Ureter (tissue), 1 donor: ENCODE measurements at regions not wholly inside any gene's neighbourhood (a gene's known extent, or its start where the extent isn't known, plus 50 kb on each side); places are given as distances from the start of the nearest gene placed in this dataset.

Experiments used
- DNase-seq: peaks from one replicate; pipeline ENCODE4 v3.0.0-alpha.2; 2020; ENCODE audit warnings: low spot score
- donor health status: DM: yes; HTN: yes; CAD: no.

DNA sequence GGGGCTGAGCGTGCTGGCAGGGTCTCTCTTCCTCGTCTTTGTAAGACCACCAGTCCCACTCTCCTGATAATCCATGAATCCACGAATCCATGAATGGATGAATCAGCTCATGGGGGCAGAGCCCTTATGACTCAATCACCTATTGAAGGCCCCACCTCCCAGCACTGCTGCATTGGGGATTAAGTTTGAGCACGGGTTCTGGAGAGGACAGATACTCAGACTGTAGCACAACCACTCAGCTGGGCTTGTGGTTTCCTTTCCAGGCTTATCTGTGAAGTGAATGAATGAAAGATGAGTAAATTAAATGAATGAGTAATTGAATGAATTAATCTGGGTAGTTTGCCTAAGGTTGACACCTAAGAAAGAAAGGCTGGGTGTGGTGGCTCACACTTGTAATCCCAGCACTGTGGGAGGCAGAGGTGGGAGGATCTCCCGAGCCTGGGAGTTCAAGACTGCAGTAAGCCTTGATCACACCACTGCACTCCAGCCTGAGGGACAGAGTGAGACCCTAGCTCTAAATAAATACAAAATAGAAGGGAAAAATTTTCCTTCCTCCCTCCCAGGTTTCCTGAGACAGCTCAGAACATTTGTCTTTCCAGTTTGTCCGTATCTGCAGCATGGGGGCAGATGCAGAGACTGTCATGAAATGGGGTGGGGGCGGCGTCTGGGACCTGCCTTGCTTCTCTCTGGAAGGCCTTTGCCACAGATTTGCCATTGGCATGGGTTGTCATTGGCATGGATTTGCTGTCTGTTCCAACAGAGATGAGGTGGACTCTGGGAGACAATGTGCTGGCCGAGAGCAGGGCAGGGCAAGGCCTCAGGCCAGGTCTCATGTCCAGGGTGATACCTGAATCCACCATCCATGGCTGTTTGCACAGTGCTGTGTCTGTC, 187.7 kb upstream of the C1orf174 start:
- DNase-seq: no peak

DNA sequence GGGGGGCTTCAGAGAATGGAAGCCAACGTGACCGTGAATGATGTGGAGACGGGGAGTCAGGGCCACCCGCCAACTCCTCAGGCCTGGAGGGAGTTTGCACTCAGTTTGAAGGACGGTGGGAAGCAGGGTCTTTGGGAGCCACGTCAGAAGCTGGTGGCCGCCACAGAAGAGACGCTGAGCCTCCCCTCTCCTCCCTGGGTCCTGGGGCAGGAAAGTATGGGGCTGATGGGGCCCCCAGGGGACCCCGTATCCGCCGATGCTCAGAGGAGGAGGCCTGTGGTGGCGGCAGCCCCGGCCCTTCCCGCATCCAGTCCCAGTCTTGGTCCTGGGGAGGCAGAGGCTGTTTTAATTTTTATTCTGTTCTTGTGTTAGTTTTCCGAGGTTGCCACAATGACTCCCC, 188.6 kb upstream of the C1orf174 start:
- no peak for DNase-seq

DNA sequence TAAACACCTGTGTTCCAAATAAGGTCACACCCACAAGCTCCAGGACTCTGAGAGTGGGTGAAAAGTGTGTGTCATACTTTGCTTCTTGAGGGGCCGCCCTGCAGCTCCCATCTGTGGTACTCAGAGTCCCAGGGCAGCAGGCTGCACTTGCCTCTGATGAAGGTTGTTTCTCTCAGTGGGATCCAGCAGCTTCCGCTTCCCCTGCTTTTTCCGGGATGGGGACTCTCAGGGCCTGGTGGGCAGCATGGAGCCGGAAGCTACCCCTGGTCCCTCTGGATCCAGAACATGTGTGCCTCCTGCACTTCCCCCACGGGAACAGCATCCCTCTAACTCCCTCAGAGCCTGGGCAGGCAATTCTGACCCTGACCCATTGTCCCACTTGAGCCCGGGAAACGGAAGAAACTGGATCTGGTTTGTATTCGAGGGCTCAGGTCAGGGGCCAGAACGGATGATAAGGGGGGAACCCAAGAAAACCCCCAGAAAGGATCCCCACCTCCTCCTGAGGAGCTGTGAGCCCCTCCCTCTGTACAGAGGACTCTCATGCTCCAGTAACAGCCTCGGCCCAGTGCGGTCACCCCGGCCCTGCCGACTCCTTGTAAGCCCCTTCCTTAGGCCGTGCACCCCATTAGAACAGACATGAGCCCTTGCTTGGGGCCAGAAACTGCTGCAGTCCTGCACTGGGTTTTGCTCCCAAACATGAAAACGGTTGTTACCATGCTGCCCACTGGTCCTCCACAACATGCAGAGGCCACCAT, 189.5 kb upstream of the C1orf174 start:
- no peak for DNase-seq

DNA sequence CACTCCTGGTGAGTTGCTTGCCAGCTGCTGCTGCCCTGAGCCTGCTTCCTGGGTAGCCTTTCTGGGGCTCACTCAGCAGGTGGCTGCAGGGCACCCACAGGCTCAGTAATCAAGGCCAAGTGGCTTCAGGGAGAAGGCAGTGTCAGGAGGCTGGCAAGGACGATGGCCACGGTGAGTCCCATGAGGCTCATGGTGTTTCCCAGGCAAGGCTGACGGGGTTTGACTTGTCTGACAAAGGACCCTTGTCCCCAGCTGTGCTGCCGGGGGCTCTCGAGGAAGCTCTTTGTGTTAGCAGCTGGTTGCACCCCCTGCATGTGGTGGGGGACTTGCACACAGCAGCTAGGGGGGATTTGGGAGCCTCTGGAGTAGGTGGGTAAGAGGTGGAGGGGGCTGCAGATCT, 190.5 kb upstream of the C1orf174 start:
- no peak for DNase-seq

DNA sequence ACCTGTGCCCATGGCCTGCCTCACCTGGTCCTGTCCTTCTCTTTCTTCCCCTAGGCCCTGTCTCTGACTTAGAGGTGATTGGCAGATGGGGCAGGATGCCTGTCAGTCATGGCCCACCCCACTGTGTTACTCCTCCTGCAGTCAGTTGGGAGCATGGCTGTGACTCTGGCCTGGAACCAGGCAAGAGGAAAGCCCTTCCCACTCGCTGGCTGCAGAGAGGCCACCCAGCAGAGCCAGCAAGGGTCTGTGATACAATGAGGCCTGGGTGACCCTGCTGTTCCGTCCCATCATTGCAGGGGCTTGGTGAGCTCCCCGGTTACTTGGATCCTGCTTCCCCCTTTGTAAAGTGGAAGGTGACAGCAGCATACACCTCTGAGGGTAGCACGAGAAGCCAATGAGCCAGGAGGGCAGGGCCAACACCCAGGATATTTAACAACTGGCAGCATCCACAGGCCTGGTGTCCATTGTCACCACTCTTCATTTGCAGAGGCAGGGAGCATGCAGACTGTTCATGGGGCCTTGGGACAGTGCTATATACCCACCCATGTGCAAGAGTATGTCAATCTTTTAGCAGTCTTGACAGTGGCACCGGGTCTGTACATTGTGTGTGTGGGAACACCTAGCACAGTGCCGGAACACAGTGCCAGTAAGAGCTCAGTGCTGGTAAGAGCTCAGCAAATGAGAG, 191.0 kb upstream of the C1orf174 start:
- no peak for DNase-seq

DNA sequence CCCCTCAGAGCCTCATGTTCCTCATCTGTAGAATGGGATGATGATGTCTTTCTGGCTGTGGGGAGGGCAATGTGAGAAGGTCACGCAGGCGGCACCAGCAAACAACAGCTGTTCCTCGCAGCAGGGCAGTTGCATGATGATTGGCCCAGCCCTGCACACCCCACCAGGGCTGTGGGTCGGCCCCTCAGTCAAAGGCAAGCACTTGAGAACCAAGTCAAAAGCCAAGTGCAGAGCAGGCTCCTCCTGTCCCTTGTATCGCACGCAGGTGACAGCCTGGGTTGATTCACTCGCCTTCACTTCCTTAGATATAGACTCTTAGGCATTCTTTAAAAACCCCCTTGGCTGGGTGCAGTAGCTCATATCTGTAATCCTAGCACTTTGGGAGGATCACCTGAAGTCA, 191.9 kb upstream of the C1orf174 start:
- no peak for DNase-seq

DNA sequence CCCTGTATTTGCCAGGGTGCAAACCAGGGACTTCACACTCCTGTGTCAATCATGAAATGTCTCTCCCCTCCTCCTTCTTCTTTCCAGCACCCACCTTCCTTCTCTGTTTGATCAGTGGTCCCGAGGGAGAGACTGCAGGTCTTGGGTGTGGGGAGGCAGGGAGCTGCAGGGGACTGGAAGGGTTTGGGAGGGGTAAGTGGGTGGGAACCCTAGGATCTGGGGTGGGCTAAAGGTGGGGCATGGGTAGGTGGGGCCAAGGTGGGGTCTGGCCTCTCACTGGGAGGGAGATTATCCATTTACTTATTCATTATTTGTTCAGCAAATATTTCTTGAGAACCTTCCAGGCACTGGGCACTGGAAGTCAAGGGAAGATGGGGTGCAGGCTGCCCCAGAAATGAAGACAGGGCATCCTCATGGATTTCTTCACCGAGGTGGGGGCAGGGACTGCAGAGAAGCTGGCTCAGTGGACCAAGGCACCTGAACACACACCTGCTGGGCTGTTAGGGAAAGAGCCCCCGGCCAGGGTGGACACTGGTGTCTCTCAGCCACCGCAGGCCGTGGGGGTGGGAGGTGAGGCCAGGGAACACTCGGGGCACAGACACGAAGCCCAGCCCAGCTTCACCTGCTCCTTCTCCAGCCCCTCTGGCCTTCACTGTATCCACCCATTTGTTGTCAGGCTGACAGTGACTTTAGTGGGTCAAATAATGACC, 193.9 kb upstream of the C1orf174 start:
- DNase-seq: no peak

DNA sequence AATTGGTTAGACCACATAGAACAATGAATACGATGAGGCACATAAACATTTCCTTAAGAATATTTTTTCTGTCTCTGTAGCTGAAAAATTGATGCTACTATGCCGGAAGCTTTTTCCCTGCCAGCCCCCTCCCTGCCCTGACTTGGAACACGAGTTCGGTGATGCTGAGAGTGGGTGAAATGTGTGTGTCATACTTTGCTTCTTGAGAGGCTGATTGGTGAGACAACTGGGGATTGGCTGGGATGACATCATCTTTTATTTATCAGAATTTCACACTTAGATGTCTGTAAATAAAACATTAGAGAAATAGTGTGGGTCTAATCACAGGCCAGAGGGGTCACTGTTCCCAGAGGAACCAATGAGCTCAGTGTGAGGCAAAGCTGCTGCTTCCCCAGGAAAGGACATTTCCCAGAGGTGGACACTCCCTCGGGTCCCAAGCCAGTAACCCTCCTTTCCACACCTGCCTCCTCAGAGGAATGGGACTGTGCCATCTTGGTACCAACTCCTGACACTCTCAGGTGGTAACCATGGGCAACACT, 195.4 kb upstream of the C1orf174 start:
- DNase-seq: no peak

DNA sequence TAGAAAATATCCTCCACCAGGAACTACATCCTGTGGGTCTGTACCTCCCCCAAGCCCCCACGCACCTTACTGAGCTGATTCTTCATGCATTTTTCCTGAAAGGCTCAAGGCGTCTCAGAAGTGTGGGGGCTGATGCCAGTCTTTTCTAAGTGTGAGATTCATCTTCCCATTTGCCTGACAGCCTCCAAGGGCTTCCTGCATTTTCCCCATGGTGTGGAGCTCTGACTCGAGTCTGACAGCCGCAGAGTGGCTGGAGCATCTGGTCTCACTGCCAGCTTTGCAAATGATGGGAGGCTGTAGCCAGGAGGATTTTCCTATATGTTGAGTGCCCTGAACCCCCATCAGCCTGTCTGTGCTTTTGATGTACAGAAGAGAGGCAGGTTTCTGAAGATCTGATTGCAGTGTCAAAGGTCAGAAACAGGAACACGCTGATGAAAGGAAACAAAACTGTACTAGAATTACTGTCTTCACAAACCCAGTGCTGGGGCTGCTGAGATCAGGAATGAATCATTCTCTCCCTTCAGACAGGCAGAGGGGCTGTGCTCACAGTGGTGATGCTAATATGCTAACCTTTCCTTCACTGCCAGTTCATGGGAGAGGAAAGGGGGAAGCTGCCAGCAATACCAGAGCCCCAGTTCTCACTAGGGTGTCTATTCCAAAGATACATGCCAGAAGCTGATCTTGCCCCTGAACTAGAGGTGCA, 201.5 kb upstream of the C1orf174 start:
- no peak for DNase-seq

DNA sequence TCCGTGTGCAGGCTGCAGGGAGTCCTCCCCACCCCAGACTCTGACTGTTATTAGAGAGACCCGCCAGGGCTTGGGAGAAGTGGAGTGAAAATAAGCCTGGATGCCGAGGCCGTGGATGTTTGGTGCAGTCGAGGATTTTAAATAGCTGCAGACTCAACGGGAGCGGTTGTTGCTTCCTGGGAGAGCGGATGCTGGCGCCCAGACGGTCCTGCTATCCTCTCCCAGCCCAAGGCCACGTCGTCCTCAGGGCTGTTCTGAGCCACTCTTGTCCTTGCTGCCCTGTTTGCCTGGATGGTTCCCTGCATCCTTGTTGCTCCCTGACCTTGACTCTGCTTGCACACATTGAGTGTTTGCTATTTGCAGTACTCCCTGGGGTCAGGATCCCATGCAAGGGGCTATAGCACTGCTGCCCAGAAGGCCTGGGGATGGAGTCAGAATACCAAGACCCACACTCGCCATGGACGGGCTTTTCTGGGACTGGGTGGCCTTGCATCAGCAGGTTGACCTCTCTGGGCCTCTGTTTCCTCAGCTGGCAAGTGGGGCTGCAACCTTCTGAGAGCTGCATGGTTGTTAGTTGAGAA, 205.3 kb upstream of the C1orf174 start:
- DNase-seq: no peak

DNA sequence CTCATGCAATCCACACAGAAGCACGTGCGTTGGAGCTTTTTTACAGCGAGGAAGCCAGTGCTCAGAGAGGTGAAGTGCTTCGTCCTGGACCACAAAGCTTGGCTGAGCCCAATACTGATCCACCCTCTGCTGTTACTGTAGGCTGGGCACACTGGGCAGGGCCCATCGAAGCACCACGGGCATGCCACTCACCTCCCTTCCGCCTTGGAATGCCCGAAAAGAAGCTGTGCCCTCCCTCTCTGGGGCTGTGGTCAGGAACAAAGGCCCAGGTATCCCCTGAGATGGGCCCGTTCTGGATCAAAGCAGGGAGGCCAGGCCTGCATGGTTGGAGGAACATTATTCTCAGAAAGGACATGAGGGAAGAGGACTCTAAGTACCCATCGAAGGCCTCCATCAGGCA, 206.7 kb upstream of the C1orf174 start:
- DNase-seq: no peak

DNA sequence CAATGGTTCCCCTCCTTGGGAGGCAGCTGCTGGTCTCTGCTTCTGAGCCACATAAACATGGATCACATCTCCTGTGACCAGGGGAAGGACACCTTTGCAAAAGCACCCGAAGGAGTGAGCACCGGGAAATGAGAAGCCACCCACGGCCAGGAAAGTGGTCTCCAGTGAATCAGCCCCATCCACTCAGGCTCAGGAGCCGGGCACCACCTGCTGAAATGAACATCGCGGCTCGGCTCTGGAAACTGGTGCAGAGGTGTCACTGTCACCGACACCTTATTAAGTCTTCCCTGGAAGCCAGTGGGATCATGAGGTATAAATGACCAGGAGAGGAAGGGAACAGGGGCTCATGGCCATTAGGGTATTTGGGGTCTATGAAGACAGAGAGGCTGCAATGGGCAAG, 207.2 kb upstream of the C1orf174 start:
- no peak for DNase-seq

DNA sequence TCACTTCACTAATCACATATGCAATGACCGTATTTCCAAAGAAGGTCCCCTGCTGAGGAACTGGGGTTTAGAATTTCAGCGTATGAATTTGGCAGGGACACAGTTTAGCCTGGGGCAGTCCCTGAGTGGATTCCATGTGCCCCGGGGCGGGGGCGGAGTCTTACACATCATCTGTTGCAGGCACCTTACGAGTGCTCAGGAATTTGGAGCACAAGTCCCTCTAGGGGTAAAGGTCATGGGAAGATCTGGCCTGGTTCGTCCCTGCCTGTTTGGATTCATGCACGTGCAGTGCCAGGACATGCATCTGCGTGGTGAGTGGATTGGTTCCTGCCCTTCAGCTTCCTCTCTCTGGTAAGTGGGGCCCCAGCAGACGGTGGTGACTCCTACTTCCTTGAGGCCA, 208.3 kb upstream of the C1orf174 start:
- DNase-seq: no peak

DNA sequence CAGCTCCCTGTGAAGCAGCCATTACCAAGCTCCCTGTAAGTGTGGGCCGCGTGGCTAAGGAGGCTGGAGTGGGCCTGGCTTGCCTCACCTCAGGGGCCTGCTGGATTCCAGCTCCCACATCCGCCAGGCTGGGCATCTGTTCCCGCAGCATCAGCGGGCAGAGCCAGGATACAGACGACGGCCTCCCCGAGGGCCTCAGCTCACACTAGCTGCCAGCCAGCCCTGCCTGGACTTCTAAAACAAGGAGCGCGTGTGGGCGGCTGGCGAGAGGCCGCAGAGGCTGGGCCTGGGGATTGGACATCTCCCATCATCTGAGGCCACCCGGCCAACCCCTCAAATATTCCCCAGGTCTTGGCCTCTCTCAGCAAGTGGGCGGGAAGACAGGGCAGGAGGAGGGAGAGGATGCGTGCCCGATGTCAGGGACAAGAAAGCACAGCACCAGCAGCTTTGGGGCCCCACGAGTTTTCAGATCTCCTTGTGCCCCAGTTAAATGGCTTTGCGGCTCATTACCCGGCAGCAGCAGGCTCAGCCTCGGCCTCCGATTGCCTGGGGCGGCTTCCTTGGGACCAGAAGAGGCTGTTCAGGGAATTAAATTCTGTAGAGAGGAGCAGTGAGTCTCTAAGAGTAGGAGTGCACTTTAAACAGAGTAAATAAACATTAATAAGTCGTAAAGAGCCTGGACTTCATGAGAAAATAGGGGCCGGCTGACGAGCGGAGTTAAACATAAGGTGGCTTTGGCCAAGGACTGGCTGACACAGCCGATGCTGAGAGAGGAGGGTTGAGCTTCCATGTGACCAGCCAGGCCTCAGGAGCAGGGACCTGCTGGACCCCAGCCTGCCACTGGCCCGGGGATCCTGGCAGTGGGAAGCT, 208.9 kb upstream of the C1orf174 start:
- DNase-seq: no peak

DNA sequence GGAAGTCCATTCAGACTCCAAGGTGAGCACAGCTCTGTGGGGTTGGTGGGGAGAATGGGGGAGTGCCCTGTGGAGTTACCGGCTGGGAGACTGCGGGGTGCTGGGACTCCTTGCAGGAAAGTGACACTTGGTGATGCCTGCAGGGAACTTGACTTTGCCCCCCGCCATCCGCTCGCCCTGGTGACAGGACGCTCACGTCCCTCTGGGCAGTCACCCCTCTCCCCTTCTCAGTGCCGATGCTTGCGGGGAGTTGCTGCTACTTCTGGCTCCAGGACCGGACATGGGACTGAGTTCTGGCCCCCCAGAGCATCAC, 209.5 kb upstream of the C1orf174 start:
- no peak for DNase-seq

DNA sequence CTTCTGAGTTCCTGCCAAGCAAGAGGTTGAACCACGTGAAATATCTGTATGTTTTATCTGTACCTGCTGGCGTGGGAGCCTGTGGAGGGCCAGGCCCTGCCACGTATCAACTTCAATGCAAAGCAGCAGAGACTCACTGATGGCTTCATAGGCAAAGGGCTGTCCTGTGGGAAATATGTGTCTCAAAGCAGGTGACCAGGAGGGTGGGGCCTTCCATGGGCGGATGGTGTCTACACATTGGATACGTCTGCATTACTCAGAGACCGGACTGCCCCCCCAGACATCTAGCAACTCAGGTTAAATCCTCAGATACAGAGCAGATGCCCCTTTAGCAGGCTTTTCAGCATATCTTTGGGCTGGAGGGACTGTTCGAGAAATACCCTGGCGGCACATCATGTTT, 210.8 kb upstream of the C1orf174 start:
- no peak for DNase-seq

DNA sequence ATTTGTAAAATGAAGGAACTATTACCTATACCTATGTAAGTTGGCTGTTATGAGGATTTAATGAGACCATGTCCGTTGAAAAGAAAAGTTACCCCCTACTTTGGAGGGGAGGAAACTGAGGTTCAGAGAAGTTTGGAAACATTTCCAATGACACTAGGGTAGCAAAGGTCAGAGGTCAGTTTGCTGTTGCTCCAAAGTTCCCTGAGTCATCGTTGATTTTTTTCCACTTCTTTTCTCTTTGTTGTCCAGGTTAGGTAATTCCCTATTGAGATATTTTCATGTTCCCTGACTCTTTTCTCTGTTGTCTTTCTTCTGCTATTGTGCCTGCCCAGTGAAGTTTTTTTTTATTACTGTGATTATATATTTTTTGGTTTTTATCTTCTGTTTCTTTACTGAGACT, 213.8 kb upstream of the C1orf174 start:
- DNase-seq: no peak

DNA sequence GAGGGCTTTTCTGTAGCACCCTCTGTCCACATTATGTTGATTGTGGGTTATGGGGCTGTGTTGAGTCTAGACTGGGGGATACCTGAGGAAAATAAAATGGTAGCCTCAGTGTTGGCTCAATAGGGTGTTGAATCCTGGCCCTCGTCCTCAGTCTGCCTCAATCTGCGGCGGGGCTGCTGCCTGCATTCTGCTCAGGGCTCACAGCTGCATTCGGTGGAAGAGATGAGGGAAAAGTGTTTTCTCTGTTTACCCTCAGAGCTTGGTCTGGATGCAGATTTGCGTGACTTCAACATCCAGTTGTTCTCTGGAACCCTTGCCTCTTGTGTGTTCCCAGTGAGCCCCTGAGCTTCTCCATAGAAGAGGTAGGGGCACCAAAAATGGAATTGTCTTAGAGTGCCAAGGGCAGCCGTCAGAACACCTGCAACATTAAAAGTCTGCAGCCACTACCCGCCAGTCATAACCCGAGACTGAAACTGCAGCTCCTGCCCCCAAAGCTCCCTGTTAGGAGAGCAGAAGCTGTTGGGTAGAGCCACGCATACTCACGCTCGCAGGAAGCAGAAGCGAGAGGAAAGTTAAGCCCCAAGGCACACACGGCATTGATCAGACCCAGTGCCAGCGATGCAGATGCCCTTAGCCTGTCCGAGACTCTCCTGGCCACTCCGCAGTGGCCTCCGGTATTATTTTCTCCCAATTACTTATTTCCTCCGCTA, 215.3 kb upstream of the C1orf174 start:
- DNase-seq: no peak

DNA sequence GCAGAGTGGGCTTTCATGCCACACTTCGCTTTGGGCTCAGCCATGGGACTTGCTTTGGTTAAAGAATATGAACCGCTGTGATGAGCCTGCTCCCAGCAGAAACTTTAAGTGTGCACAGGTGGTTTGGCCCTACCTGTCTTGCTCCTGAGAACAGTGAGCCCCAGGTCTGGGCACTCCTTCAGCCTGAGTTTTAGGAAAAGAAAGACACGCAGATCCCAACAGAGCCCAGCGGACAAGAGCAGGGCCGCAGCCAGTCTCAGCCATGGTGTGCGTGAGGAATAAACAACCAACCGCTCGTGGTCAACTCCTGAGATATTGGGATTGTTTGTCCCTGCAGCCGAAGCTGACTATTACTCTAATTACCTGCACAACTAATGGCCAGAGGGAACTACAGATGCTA, 217.1 kb upstream of the C1orf174 start:
- no peak for DNase-seq
